ENCODE measurements at regions not wholly inside any gene's neighbourhood (a gene's known extent, or its start where the extent isn't known, plus 50 kb on each side); places are given as distances from the start of the nearest gene placed in this dataset.
"Not testable (repeated sequence)": the region's sequence is repeated elsewhere in the genome, so short reads cannot be mapped to it uniquely, and the experiment has no call there.

- no peaks in the 10 kb centered on the region for H3K27me3 ChIP-seq
- peak in 1 of 2 donors; percentile 32 for ATAC-seq (ENCODE audit: low FRiP score in 2 of 2)
- H3K36me3 ChIP-seq = no peaks in the 10 kb centered on the region
- H3K4me1 ChIP-seq = no peaks in the 10 kb centered on the region
- no peak overlapping the region for H3K27ac ChIP-seq
- DNase-seq = no peak
- no peak overlapping the region for H3K4me3 ChIP-seq
- 41 to 50% methylated on average over 2 of the region's 2 CpGs for WGBS, 2 donors
- no peaks in the 10 kb centered on the region for H3K9me3 ChIP-seq
- TF ChIP-seq POLR2AphosphoS5 (IDR thresholded peaks at IDR 0.05) (no peak), POLR2A (IDR thresholded peaks at IDR 0.05) (no peak), EP300 (IDR thresholded peaks at IDR 0.05) (no peak), CTCF (IDR thresholded peaks at IDR 0.05) (no peak)
Measured at GRCh38 chr3:163196815-163197374, 1700.3 kb downstream of the OTOL1 start.

- H3K27ac ChIP-seq = no peak overlapping the region
- DNase-seq (no peak), ATAC-seq (ENCODE audit: low FRiP score in 2 of 2) (no peak)
- H3K27me3 ChIP-seq = no peaks in the 10 kb centered on the region
- WGBS, 2 donors = 28 to 38% methylated on average over 2 of the region's 2 CpGs
- no peak for TF ChIP-seq POLR2AphosphoS5 (IDR thresholded peaks at IDR 0.05)
- TF ChIP-seq CTCF (IDR thresholded peaks at IDR 0.05) = no peak
- no peak for TF ChIP-seq EP300 (IDR thresholded peaks at IDR 0.05)
- no peak for TF ChIP-seq POLR2A (IDR thresholded peaks at IDR 0.05)
- H3K4me1 ChIP-seq = no peaks in the 10 kb centered on the region
- H3K36me3 ChIP-seq = no peaks in the 10 kb centered on the region
- H3K4me3 ChIP-seq = no peak overlapping the region
- no peaks in the 10 kb centered on the region for H3K9me3 ChIP-seq
Measured at GRCh38 chr3:163196245-163196644, 1699.6 kb downstream of the OTOL1 start.

- TF ChIP-seq EP300 (IDR thresholded peaks at IDR 0.05) (no peak), POLR2A (IDR thresholded peaks at IDR 0.05) (no peak), CTCF (IDR thresholded peaks at IDR 0.05) (no peak), POLR2AphosphoS5 (IDR thresholded peaks at IDR 0.05) (no peak)
- Histone ChIP-seq H3K27ac (no peak overlapping the region), H3K9me3 (no peaks in the 10 kb centered on the region), H3K4me3 (no peak overlapping the region), H3K4me1 (no peaks in the 10 kb centered on the region), H3K36me3 (no peaks in the 10 kb centered on the region), H3K27me3 (no peaks in the 10 kb centered on the region)
- ATAC-seq (ENCODE audit: low FRiP score in 2 of 2) (no peak), DNase-seq (no peak)
- WGBS, 2 donors = 41 to 67% methylated on average over 1 of the region's 1 CpG
Measured at GRCh38 chr3:163185721-163186350, 1689.2 kb downstream of the OTOL1 start.

- TF ChIP-seq POLR2AphosphoS5 (IDR thresholded peaks at IDR 0.05) (no peak), EP300 (IDR thresholded peaks at IDR 0.05) (no peak), POLR2A (IDR thresholded peaks at IDR 0.05) (no peak), CTCF (IDR thresholded peaks at IDR 0.05) (no peak)
- H3K4me1 ChIP-seq = no peaks in the 10 kb centered on the region
- ATAC-seq (ENCODE audit: low FRiP score in 2 of 2) (no peak), DNase-seq (no peak)
- H3K27ac ChIP-seq = no peak overlapping the region
- H3K36me3 ChIP-seq = no peaks in the 10 kb centered on the region
- no peak overlapping the region for H3K4me3 ChIP-seq
- H3K27me3 ChIP-seq = no peaks in the 10 kb centered on the region
- WGBS, 2 donors = 28 to 44% methylated on average over 2 of the region's 2 CpGs
- peaks cover 0 to 7% (median 0%) of the 10 kb centered on the region in 4 donors for H3K9me3 ChIP-seq
Measured at GRCh38 chr3:163175970-163176369, 1679.4 kb downstream of the OTOL1 start.

- not testable (repeated sequence) for H3K9me3 ChIP-seq; H3K36me3 ChIP-seq; DNase-seq; H3K27me3 ChIP-seq; H3K4me1 ChIP-seq; H3K4me3 ChIP-seq; ATAC-seq (ENCODE audit: low FRiP score in 2 of 2); H3K27ac ChIP-seq
- 71% methylated on average over 3 of the region's 3 CpGs for WGBS, 2 donors
Measured at GRCh38 chr3:163172513-163172912, 1675.9 kb downstream of the OTOL1 start.
